Neural progenitor cell (in vitro differentiated cells): ENCODE measurements at regions not wholly inside any gene's neighbourhood (a gene's known extent, or its start where the extent isn't known, plus 50 kb on each side); places are given as distances from the start of the nearest gene placed in this dataset.

Experiments
- DNase-seq: peaks from one replicate; pipeline ENCODE4 v3.0.0-alpha.2; 2016; ENCODE audit warnings: low spot score
- H2AFZ ChIP-seq: fragments of 200-600 bp; sonication (generic); replicated peaks from 2 replicates; pipeline ENCODE4 v1.6.1; 2016; ENCODE audit warnings: antibody characterized with exemption
- H3F3A ChIP-seq: fragments of 200-600 bp; sonication (generic); 2 replicates; pipeline ENCODE4 v1.6.1; 2016; ENCODE audit warnings: antibody characterized with exemption, low read depth
- H3K27ac ChIP-seq: fragments of 200-600 bp; sonication (generic); 2 replicates; pipeline ENCODE4 v1.5.1; 2016; ENCODE audit warnings: mild to moderate bottlenecking
- H3K27me3 ChIP-seq: fragments of 200-600 bp; sonication (generic); 2 replicates; pipeline ENCODE4 v1.6.1; 2016; ENCODE audit warnings: mild to moderate bottlenecking, moderate library complexity
- H3K36me3 ChIP-seq: fragments of 200-600 bp; sonication (generic); 2 replicates; pipeline ENCODE4 v1.5.1; 2016
- H3K4me1 ChIP-seq: fragments of 200-600 bp; sonication (generic); 2 replicates; pipeline ENCODE4 v1.6.1; 2016; ENCODE audit warnings: mixed run types
- H3K4me2 ChIP-seq: fragments of 200-600 bp; sonication (generic); 2 replicates; pipeline ENCODE4 v1.6.1; 2016
- H3K4me3 ChIP-seq: fragments of 200-600 bp; sonication (generic); 2 replicates; pipeline ENCODE4 v1.5.1; 2016
- H3K79me2 ChIP-seq: fragments of 200-600 bp; sonication (generic); 2 replicates; pipeline ENCODE4 v1.6.1; 2016; ENCODE audit warnings: low read depth
- H3K9ac ChIP-seq: fragments of 200-600 bp; sonication (generic); 2 replicates; pipeline ENCODE4 v1.6.1; 2016
- H3K9me3 ChIP-seq: fragments of 200-600 bp; sonication (generic); 2 replicates; pipeline ENCODE4 v1.5.1; 2016; ENCODE audit warnings: low read depth
- H4K20me1 ChIP-seq: fragments of 200-600 bp; sonication (generic); 2 replicates; pipeline ENCODE4 v1.6.1; 2016; ENCODE audit warnings: low read depth
- H3K27ac Mint-ChIP-seq: 3 replicates; pipeline ENCODE4 v1.8.0; 2021; ENCODE audit warnings: mixed read lengths
- H3K27me3 Mint-ChIP-seq: 2 replicates; pipeline ENCODE4 v1.8.0; 2022; ENCODE audit warnings: low read depth, mild to moderate bottlenecking, inconsistent platforms, moderate library complexity, mixed read lengths; ENCODE audit not compliant: insufficient read depth
- H3K36me3 Mint-ChIP-seq: 3 replicates; pipeline ENCODE4 v1.8.0; 2021; ENCODE audit warnings: mixed read lengths
- H3K4me1 Mint-ChIP-seq: 3 replicates; pipeline ENCODE4 v1.8.0; 2021; ENCODE audit warnings: mixed read lengths
- H3K4me3 Mint-ChIP-seq: 3 replicates; pipeline ENCODE4 v1.8.0; 2021; ENCODE audit warnings: mild to moderate bottlenecking, moderate library complexity, mixed read lengths
- H3K9me3 Mint-ChIP-seq: 3 replicates; pipeline ENCODE4 v1.8.0; 2020; ENCODE audit warnings: mixed read lengths
- CTCF ChIP-seq: fragments of 200-600 bp; sonication (generic); IDR thresholded peaks from 2 replicates; pipeline ENCODE4 v1.5.1; 2017; ENCODE audit warnings: antibody characterized with exemption, mild to moderate bottlenecking
- EZH2 ChIP-seq: fragments of 200-600 bp; sonication (generic); IDR thresholded peaks from 2 replicates; pipeline ENCODE4 v1.6.1; 2017; ENCODE audit warnings: antibody characterized with exemption, mild to moderate bottlenecking, moderate library complexity
- EZH2phosphoT487 ChIP-seq: fragments of 200-600 bp; sonication (generic); IDR thresholded peaks from 2 replicates; pipeline ENCODE4 v1.6.1; 2017; ENCODE audit warnings: antibody characterized with exemption

- Mint-ChIP-seq H3K27me3 (peaks cover 3% of the 10 kb centered on the region), H3K9me3 (no peaks in the 10 kb centered on the region), H3K4me1 (no peaks in the 10 kb centered on the region), H3K27ac (no peak overlapping the region), H3K36me3 (no peaks in the 10 kb centered on the region), H3K4me3 (no peak overlapping the region)
- TF ChIP-seq CTCF = peak; percentile 10
- no peak for TF ChIP-seq EZH2
- no peaks in the 10 kb centered on the region for H4K20me1 ChIP-seq
- no peaks in the 10 kb centered on the region for H3K27me3 ChIP-seq
- no peak for DNase-seq
- H3K4me2 ChIP-seq = no peak overlapping the region
- H3K4me3 ChIP-seq = no peak overlapping the region
- no peak overlapping the region for H3K9ac ChIP-seq
- no peaks in the 10 kb centered on the region for H3K4me1 ChIP-seq
- H3K9me3 ChIP-seq = no peaks in the 10 kb centered on the region
- no peaks in the 10 kb centered on the region for H3K36me3 ChIP-seq
- H3K27ac ChIP-seq = no peak overlapping the region
- no peaks in the 10 kb centered on the region for H3F3A ChIP-seq
- peak overlapping the region; percentile 82 for H2AFZ ChIP-seq
- no peaks in the 10 kb centered on the region for H3K79me2 ChIP-seq
These were observed 491.6 kb upstream of the C1orf87 start for GRCh38 chr1:60564916-60565750.

- Histone ChIP-seq H3K36me3 (no peaks in the 10 kb centered on the region), H4K20me1 (no peaks in the 10 kb centered on the region), H3K9me3 (no peaks in the 10 kb centered on the region), H3F3A (no peaks in the 10 kb centered on the region), H3K27ac (no peak overlapping the region), H3K4me1 (no peaks in the 10 kb centered on the region), H3K27me3 (no peaks in the 10 kb centered on the region), H3K4me3 (no peak overlapping the region), H2AFZ (no peak overlapping the region), H3K79me2 (no peaks in the 10 kb centered on the region), H3K9ac (no peak overlapping the region), H3K4me2 (no peak overlapping the region)
- H3K27me3 Mint-ChIP-seq = no peaks in the 10 kb centered on the region
- H3K27ac Mint-ChIP-seq = no peak overlapping the region
- H3K4me1 Mint-ChIP-seq = no peaks in the 10 kb centered on the region
- H3K4me3 Mint-ChIP-seq = no peak overlapping the region
- TF ChIP-seq EZH2 (no peak), EZH2phosphoT487 (no peak), CTCF (no peak)
- H3K9me3 Mint-ChIP-seq = no peaks in the 10 kb centered on the region
- H3K36me3 Mint-ChIP-seq = no peaks in the 10 kb centered on the region
- no peak for DNase-seq
These were observed 490.4 kb upstream of the C1orf87 start for GRCh38 chr1:60563777-60564535.

- no peaks in the 10 kb centered on the region for H3F3A ChIP-seq
These were observed 489.2 kb upstream of the C1orf87 start for GRCh38 chr1:60562740-60563139.

More at GRCh38 chr1:60562740-60563139, 489.2 kb upstream of the C1orf87 start:
- H3K79me2 ChIP-seq = no peaks in the 10 kb centered on the region
- H3K4me3 Mint-ChIP-seq = no peak overlapping the region
- H3K27ac Mint-ChIP-seq = no peak overlapping the region
- H4K20me1 ChIP-seq = no peaks in the 10 kb centered on the region
- TF ChIP-seq EZH2phosphoT487 (no peak), CTCF (no peak), EZH2 (no peak)
- no peaks in the 10 kb centered on the region for H3K4me1 Mint-ChIP-seq
- H3K4me1 ChIP-seq = no peaks in the 10 kb centered on the region
- no peaks in the 10 kb centered on the region for H3K27me3 ChIP-seq
- no peaks in the 10 kb centered on the region for H3K36me3 ChIP-seq
- H3K27me3 Mint-ChIP-seq = no peaks in the 10 kb centered on the region
- H3K9me3 ChIP-seq = no peaks in the 10 kb centered on the region
- no peak overlapping the region for H3K4me3 ChIP-seq
- no peak overlapping the region for H2AFZ ChIP-seq
- H3K4me2 ChIP-seq = no peak overlapping the region
- no peak overlapping the region for H3K27ac ChIP-seq
- H3K9ac ChIP-seq = no peak overlapping the region
- no peak for DNase-seq
- no peaks in the 10 kb centered on the region for H3K36me3 Mint-ChIP-seq
- no peaks in the 10 kb centered on the region for H3K9me3 Mint-ChIP-seq
